Uterus (tissue), 3 donors: ENCODE measurements at regions not wholly inside any gene's neighbourhood (a gene's known extent, or its start where the extent isn't known, plus 50 kb on each side); places are given as distances from the start of the nearest gene placed in this dataset.

Experiments used
- DNase-seq, 2 donors: peaks; one replicate each; pipeline ENCODE4 v3.0.0-alpha.2; 2019 to 2020
- H3K27ac ChIP-seq, 2 donors: fragments of 200-600 bp; sonication (generic); 1 replicate in 1 of 2; 2 replicates in 1 of 2; pipeline ENCODE4 v1.5.1; 2016 to 2018
- H3K27me3 ChIP-seq, 2 donors: fragments of 200-600 bp; sonication (generic); one replicate each; pipeline ENCODE4 v1.5.1; 2018 to 2019; ENCODE audit warnings: control low read depth in 1 of 2
- H3K36me3 ChIP-seq, 2 donors: fragments of 200-600 bp; sonication (generic); one replicate each; pipeline ENCODE4 v1.5.1; 2019; ENCODE audit warnings: control low read depth in 1 of 2
- H3K4me1 ChIP-seq, 2 donors: fragments of 200-600 bp; sonication (generic); one replicate each; pipeline ENCODE4 v1.5.1; 2018 to 2019; ENCODE audit warnings: control low read depth in 1 of 2
- H3K4me3 ChIP-seq, 2 donors: fragments of 200-600 bp; sonication (generic); 1 replicate in 1 of 2; 2 replicates in 1 of 2; pipeline ENCODE4 v1.5.1; 2018 to 2019; ENCODE audit warnings: mild to moderate bottlenecking in 1 of 2
- H3K9me3 ChIP-seq, 2 donors: fragments of 200-600 bp; sonication (generic); one replicate each; pipeline ENCODE4 v1.5.1; 2019; ENCODE audit warnings: control low read depth in 1 of 2
- CTCF ChIP-seq, 4 experiments: fragments of 200-600 bp in 2 of 4; fragments of 450-650 bp in 2 of 4; sonication (generic) in 2 of 4; IDR thresholded peaks; one replicate each; pipeline ENCODE4 v1.5.1; 2016 to 2019; ENCODE audit warnings: antibody characterized with exemption in 4 of 4, mild to moderate bottlenecking in 2 of 4, moderate library complexity in 1 of 4
- POLR2A ChIP-seq, 2 donors: fragments of 450-650 bp; IDR thresholded peaks; one replicate each; pipeline ENCODE4 v1.6.1; 2016; ENCODE audit warnings: antibody characterized with exemption in 2 of 2, mild to moderate bottlenecking in 1 of 2, moderate library complexity in 1 of 2
- intact Hi-C: fragments of 100-400 bp; cut with DNase I; formaldehyde crosslinking; loops from one replicate; pipeline ENCODE4 v1.15.1; 2023; ENCODE audit warnings: low total_unique reads
- donor health status: DM: yes; HTN: yes; CAD: no.

DNA sequence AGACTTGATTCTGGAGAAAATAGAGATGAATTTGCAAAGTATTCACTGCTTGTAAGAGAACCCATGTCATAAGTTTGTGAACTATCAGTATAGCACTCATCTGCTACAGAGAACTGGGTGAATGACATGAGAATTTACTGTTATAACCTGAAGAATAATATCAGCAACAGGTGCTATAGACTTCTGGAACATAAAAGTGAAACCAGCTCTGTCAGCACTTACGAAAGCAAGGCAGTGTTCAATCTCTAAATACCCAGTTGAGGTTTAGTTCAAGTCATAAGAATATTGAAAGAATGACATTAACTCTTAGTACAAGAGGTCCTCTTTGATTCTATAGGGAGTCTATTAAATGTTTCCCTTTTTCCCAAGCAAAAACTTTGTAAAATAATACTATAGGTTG, 232.9 kb upstream of the ANKRD50 start:
- Histone ChIP-seq H3K4me1 (no peaks in the 10 kb centered on the region), H3K36me3 (no peaks in the 10 kb centered on the region), H3K9me3 (no peaks in the 10 kb centered on the region), H3K27ac (no peak overlapping the region), H3K4me3 (no peak overlapping the region), H3K27me3 (no peaks in the 10 kb centered on the region)
- TF ChIP-seq CTCF (IDR thresholded peaks at IDR 0.05) (no peak), POLR2A (IDR thresholded peaks at IDR 0.05) (no peak)
- intact Hi-C loops = no loop called here
- no peak for DNase-seq

DNA sequence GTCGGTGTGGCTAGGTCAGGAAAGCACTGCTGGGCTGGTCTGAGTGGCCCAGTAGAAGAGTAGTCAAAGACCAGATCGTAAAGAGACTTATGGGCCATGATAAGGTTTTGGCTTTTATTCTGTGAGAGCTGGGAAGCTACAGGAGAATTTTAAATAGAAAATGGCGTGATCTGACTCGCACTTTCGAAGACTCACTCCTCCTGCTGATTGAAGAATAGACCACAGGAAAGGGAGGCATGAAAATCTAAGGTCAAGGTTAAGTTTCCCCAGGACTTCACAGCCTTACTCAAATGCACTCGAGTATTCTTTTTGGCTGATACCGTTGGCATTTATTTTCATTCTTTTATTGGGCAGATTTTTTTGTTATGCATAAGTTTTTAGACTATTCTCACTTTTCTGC, 231.4 kb upstream of the ANKRD50 start:
- H3K27ac ChIP-seq = no peak overlapping the region
- H3K36me3 ChIP-seq = no peaks in the 10 kb centered on the region
- no peaks in the 10 kb centered on the region for H3K27me3 ChIP-seq
- no peak for DNase-seq
- no peak overlapping the region for H3K4me3 ChIP-seq
- intact Hi-C loops = no loop called here
- H3K9me3 ChIP-seq = no peaks in the 10 kb centered on the region
- TF ChIP-seq CTCF (IDR thresholded peaks at IDR 0.05) (no peak), POLR2A (IDR thresholded peaks at IDR 0.05) (no peak)
- H3K4me1 ChIP-seq = no peaks in the 10 kb centered on the region

GRCh38 chr4:124943145-124943889, 230.8 kb upstream of the ANKRD50 start:
- no peaks in the 10 kb centered on the region for H3K4me1 ChIP-seq
- no peaks in the 10 kb centered on the region for H3K36me3 ChIP-seq
- DNase-seq = no peak
- no peak overlapping the region for H3K27ac ChIP-seq
- TF ChIP-seq CTCF (IDR thresholded peaks at IDR 0.05) = no peak
- no peak for TF ChIP-seq POLR2A (IDR thresholded peaks at IDR 0.05)
- no peaks in the 10 kb centered on the region for H3K9me3 ChIP-seq
- no peak overlapping the region for H3K4me3 ChIP-seq
- no peaks in the 10 kb centered on the region for H3K27me3 ChIP-seq
- intact Hi-C loops = no loop called here

- DNase-seq = no peak
- H3K9me3 ChIP-seq = no peaks in the 10 kb centered on the region
- no peak overlapping the region for H3K4me3 ChIP-seq
- intact Hi-C loops = no loop called here
- H3K36me3 ChIP-seq = no peaks in the 10 kb centered on the region
- no peaks in the 10 kb centered on the region for H3K27me3 ChIP-seq
- no peak overlapping the region for H3K27ac ChIP-seq
- H3K4me1 ChIP-seq = no peaks in the 10 kb centered on the region
- TF ChIP-seq CTCF (IDR thresholded peaks at IDR 0.05) (no peak), POLR2A (IDR thresholded peaks at IDR 0.05) (no peak)
Observed at GRCh38 chr4:124941267-124941666, 228.7 kb upstream of the ANKRD50 start.

GRCh38 chr4:124940387-124940786, 227.9 kb upstream of the ANKRD50 start:
- no peaks in the 10 kb centered on the region for H3K9me3 ChIP-seq
- intact Hi-C loops = no loop called here

More at GRCh38 chr4:124940387-124940786, 227.9 kb upstream of the ANKRD50 start:
- Histone ChIP-seq H3K4me1 (no peaks in the 10 kb centered on the region), H3K36me3 (no peaks in the 10 kb centered on the region), H3K27ac (no peak overlapping the region), H3K27me3 (no peaks in the 10 kb centered on the region), H3K4me3 (no peak overlapping the region)
- no peak for DNase-seq
- TF ChIP-seq CTCF (IDR thresholded peaks at IDR 0.05) (no peak), POLR2A (IDR thresholded peaks at IDR 0.05) (no peak)
